ENCODE measurements at regions not wholly inside any gene's neighbourhood (a gene's known extent, or its start where the extent isn't known, plus 50 kb on each side); places are given as distances from the start of the nearest gene placed in this dataset.

DNA sequence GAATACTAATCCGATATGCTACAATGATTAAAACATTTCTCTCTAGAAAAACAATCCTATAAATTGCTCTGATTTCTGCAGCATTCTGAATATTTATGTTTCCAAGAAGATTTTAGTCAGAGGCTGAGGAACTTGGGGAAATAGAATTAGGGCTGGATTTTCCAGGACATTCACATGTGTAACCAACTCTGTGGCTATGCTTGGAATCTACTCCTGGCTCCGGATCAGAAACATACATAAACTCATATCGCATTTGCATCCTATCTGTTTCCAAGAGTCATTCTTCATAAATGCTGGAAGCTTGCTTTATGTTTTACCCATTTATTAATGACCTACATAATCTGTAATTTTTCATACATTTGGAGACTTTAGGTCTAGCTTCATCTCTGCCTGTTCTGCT is 459.9 kb upstream of the MARCKS start:
- no peak for DNase-seq

GRCh38 chr6:113401231-113401630 is 455.9 kb upstream of the MARCKS start:
- no peak for DNase-seq

DNA sequence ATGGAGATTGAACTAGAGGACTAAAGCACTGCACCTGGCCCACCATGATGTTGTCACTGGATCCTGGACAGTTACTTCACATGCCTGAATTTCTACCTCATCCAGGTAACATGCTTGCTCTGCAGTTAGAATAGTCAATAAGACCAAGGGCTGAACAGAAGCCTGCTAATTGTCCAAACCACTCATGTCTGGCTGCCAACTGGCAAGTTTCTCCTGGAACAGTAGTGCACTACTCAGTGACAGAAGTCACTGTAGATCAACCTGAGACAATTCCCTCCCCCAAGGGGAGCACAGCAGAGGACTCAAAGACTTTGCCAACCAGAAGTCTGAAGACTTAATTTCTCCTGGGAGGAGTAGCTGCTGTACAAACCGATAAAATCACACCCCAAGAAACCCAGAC is 454.6 kb upstream of the MARCKS start:
- no peak for DNase-seq

GRCh38 chr6:113403966-113404595 is 453.1 kb upstream of the MARCKS start:
- no peak for DNase-seq

- DNase-seq, result no peak
These were observed 451.7 kb upstream of the MARCKS start for GRCh38 chr6:113405326-113406047.

DNA sequence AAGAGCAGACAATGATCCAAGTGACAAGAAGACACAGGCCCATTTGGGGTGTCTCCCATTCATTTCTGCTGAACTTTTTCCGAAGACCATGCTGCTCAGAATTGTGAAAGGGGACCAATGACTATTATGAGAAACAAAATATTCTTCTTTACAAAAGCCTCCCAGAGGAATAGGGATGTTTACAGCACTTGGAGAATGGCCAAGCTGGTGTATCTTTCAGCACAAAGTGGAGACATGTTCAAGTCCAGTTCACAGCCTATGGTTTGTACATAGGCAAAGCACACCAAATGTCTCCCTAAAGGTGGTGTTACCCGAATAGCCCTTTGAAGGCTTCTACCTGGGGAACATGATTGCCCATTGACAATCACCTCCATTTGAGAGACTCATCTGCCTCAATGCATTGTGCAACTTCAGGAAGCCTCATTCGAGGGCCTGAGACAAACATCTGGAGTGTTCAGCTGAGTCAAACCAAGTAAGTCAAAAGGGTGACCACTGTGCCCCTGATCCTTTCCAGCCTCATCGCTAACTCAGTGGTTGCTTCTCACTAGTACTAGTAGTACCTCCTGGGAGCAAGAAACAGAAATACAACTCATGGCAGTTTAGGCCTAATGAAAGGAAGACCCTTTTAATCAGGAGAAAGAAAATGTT is 451.0 kb upstream of the MARCKS start:
- no peak for DNase-seq

GRCh38 chr6:113411011-113411410 is 446.1 kb upstream of the MARCKS start:
- DNase-seq, result no peak

GRCh38 chr6:113412589-113413357 is 444.4 kb upstream of the MARCKS start:
- no peak for DNase-seq

- no peak for DNase-seq
These were observed 442.6 kb upstream of the MARCKS start for GRCh38 chr6:113414511-113414910.

GRCh38 chr6:113416170-113416569 is 441.0 kb upstream of the MARCKS start:
- no peak for DNase-seq

GRCh38 chr6:113420290-113420689 is 436.9 kb upstream of the MARCKS start:
- DNase-seq, result no peak

DNA sequence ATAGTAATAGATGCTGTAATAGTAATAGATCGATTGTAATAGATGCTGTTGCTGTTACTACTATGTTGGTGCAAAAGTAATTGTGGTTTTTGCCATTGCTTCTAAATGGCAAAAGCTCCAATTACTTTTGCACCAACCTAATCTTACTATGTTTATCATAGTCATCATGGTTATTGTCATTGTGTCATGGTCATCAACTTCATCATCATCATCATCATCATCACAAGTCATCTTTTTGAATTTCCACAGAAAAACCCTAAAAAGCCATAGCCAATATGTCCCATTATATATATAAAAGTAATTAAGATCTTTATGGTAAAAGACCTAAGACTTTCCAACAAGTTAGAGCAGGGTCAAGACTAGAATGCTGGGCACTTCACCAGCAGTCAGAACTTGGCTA is 435.1 kb upstream of the MARCKS start:
- DNase-seq, result no peak

DNA sequence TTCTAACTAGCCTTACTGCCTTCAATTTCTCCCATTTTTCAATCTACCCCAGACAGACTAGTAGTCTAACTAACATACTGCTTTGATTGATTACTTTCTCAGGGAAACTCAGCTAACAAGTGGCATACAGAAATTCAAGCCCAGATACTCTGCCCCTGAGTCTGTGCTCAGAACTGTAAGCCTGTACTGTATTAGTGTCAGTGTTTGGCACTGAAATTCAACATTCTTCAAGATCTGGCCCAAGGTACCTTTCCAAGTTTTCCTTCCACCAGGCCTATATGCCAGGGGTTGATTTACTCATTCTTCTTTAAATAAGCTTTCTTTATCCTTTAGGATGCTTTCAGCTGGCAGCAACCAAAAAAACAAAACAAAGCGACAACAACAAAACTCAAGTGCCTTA is 433.2 kb upstream of the MARCKS start:
- no peak for DNase-seq

DNA sequence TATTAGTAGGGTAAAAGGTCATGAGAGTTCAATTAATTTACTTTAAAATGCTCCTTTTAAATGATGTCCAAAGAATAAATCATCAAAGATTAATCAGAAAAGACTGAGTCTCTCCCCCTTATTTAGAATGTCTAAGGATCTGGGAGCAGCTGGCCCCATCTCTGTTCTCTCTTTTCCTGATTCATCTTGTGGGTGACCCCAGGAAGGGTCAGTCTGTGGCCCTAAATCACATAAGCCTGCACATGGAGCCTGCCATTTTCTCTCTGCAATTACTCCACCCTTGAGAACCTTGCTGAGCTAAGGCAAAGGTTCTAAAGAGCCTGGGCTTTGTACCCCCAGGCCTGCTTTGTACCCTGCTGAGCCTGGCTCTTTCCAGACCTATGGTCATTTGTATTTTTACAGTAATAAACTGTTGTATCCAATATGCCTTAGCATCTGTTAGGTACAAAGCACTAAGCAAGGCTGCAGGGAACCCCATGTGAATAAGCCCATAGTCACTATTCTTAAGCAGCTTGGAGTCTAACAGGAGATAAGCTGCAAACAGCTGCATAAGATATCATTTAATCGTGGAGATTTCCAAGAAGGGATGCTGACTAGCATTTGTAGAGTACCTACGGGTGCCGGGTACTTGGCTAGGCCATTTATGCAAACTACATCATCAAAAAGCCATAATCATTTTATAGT is 431.0 kb upstream of the MARCKS start:
- DNase-seq, result no peak

GRCh38 chr6:113427617-113428016 is 429.5 kb upstream of the MARCKS start:
- no peak for DNase-seq

DNA sequence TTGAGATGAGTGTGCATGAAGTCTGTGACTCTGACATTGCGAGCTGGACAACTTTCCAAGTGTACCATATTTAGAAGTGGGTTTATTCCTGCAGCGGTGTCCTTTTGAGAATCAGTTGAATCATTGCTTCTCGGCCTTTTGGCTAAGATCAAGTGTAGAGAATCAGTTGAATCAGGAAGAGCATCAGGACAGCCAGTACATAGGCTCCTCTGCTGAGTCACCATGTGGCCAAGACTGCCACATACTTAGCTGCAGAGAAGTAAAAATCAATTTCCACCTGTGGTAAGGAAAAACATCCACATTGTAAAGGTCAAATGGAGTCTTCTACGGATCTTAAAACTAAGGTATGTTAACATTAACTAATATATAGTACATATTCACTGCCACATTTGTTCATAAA is 428.4 kb upstream of the MARCKS start:
- DNase-seq, result no peak

DNA sequence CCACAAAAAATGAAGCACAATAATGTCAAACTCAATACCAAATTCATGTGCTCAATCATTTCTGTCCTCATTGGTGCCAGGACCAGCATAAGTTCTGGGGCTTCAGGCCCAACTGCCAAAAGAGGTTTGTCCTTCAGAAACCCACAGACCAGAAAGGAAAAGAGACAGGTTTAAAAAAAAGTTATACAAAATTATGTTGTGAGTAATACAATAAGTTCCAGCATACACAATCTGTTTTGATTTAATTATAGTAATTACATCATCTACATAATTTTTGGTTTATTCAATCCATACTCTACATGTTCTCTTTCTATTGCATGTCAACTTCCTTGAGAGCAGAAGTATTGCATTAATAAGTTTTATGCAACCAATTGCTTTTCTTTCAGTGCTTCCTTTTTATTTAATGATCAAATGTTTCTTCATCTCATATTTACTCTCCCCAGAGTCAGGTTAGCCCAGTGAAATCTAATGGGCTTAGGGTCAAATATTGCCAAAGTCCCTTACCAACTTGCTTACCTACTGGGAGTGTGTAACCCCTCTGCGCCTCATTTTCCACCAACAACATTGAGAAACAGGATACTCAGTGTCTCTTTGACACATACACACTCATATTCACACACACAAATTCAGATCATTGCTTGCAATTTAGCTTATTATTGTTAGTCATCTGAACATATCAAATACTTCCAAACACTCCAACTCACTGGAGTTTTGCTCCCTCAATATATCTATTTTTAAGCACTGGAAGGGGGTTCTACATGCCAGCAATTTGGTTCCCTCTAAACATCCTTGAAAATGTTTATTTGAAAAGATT is 424.4 kb upstream of the MARCKS start:
- no peak for DNase-seq

- DNase-seq, result peak; percentile 63
These were observed 423.7 kb upstream of the MARCKS start for GRCh38 chr6:113433335-113433991.

GRCh38 chr6:113434641-113435040 is 422.5 kb upstream of the MARCKS start:
- no peak for DNase-seq

GRCh38 chr6:113437566-113437965 is 419.6 kb upstream of the MARCKS start:
- no peak for DNase-seq

GRCh38 chr6:113439866-113440265 is 417.3 kb upstream of the MARCKS start:
- DNase-seq, result no peak

- DNase-seq, result no peak
These were observed 415.1 kb upstream of the MARCKS start for GRCh38 chr6:113442040-113442439.

Data from MV-4-11 (cell line).